PC-3 (cell line): ENCODE measurements at regions not wholly inside any gene's neighbourhood (a gene's known extent, or its start where the extent isn't known, plus 50 kb on each side); places are given as distances from the start of the nearest gene placed in this dataset.

Experiments
- ATAC-seq: fragments of 200-7000 bp; cut with Tn5 transposase; 2 replicates; pipeline ENCODE4 v1.9.1; 2020; ENCODE audit warnings: mild to moderate bottlenecking, moderate library complexity
- BruUV-seq: library from RNA; stranded (reverse); fragments of 400-500 nt; replicated peaks from 2 replicates; lab custom pipeline; 2021; lab: Mats Ljungman, UMichigan
- CTCF ChIA-PET: fragments of 300-600 bp; sonication (Branson Sonifier 250); formaldehyde crosslinking; loops from one replicate; lab custom pipeline; 2022; ENCODE audit warnings: antibody characterized with exemption; lab: Charles Lee
- POLR2A ChIA-PET: fragments of 300-600 bp; sonication (Branson Sonifier 250); formaldehyde crosslinking; loops from one replicate; lab custom pipeline; 2022; ENCODE audit warnings: antibody characterized with exemption; ENCODE audit not compliant: unreplicated experiment; lab: Charles Lee
- DNase-seq: peaks from one replicate; pipeline ENCODE4 v3.0.0-alpha.2; 2015
- H2AFZ ChIP-seq: fragments of 300-600 bp; sonication (generic); 2 replicates; pipeline ENCODE4 v1.6.0; 2016; ENCODE audit warnings: antibody characterized with exemption, low read length
- H3F3A ChIP-seq: fragments of 300-600 bp; sonication (generic); one replicate; pipeline ENCODE4 v1.6.0; 2017; ENCODE audit warnings: antibody characterized with exemption, low read length, control low read depth, mild to moderate bottlenecking; ENCODE audit not compliant: unreplicated experiment
- H3K27ac ChIP-seq: fragments of 300-600 bp; sonication (generic); 2 replicates; pipeline ENCODE4 v1.5.1; 2016; ENCODE audit warnings: mild to moderate bottlenecking, low read length
- H3K27me3 ChIP-seq: fragments of 300-600 bp; sonication (generic); 2 replicates; pipeline ENCODE4 v1.6.1; 2016; ENCODE audit warnings: low read length, mixed read lengths
- H3K36me3 ChIP-seq: fragments of 300-600 bp; sonication (generic); 2 replicates; pipeline ENCODE4 v1.6.1; 2016; ENCODE audit warnings: low read depth, mixed run types, low read length, mixed read lengths
- H3K4me1 ChIP-seq: fragments of 300-600 bp; sonication (generic); 2 replicates; pipeline ENCODE4 v1.5.1; 2016; ENCODE audit warnings: low read length; ENCODE audit not compliant: insufficient read depth
- H3K4me2 ChIP-seq: fragments of 300-600 bp; sonication (generic); 2 replicates; pipeline ENCODE4 v1.6.0; 2016; ENCODE audit warnings: low read length
- H3K4me3 ChIP-seq: fragments of 300-600 bp; sonication (generic); 2 replicates; pipeline ENCODE4 v1.5.1; 2016; ENCODE audit warnings: mild to moderate bottlenecking, low read length, mixed read lengths
- H3K79me2 ChIP-seq: fragments of 300-600 bp; sonication (generic); 2 replicates; pipeline ENCODE4 v1.6.1; 2017; ENCODE audit warnings: low read length, mixed read lengths
- H3K9ac ChIP-seq: fragments of 300-600 bp; sonication (generic); 2 replicates; pipeline ENCODE4 v1.6.0; 2016; ENCODE audit warnings: mild to moderate bottlenecking, low read length
- H3K9me2 ChIP-seq: fragments of 300-600 bp; sonication (generic); replicated peaks from 2 replicates; pipeline ENCODE4 v1.6.1; 2016; ENCODE audit warnings: mixed run types, low read length, mixed read lengths
- H3K9me3 ChIP-seq: fragments of 300-600 bp; sonication (generic); 2 replicates; pipeline ENCODE4 v1.6.1; 2016; ENCODE audit warnings: low read length, mixed read lengths
- H4K20me1 ChIP-seq: fragments of 300-600 bp; sonication (generic); 2 replicates; pipeline ENCODE4 v1.6.1; 2016; ENCODE audit warnings: low read length, mixed read lengths
- CTCF ChIP-seq: fragments of 300-600 bp; sonication (generic); conservative IDR thresholded peaks from 2 replicates; pipeline ENCODE4 v1.5.1; 2017; ENCODE audit warnings: antibody characterized with exemption, low read depth, mild to moderate bottlenecking, low read length
- EZH2 ChIP-seq: fragments of 300-600 bp; sonication (generic); IDR thresholded peaks from one replicate; pipeline ENCODE4 v1.6.1; 2017; ENCODE audit warnings: antibody characterized with exemption, mild to moderate bottlenecking, low read length; ENCODE audit not compliant: unreplicated experiment
- EZH2phosphoT487 ChIP-seq: fragments of 300-600 bp; sonication (generic); IDR thresholded peaks from 2 replicates; pipeline ENCODE4 v1.6.1; 2018; ENCODE audit warnings: mild to moderate bottlenecking, antibody characterized with exemption, low read length, borderline replicate concordance
- intact Hi-C: fragments of 100-400 bp; cut with micrococcal nuclease; formaldehyde crosslinking; loops from 2 replicates; pipeline ENCODE4 v1.9.0; 2023

GRCh38 chr14:86646696-86647690, 1117.0 kb downstream of the FLRT2 start:
- BruUV-seq = no TSS peak
- ChIA-PET POLR2A (no interaction called here), CTCF (no interaction called here)
- no peak overlapping the region for H3K4me3 ChIP-seq
- no peak overlapping the region for H3K9ac ChIP-seq
- DNase-seq = peak; percentile 52
- H3K4me2 ChIP-seq = peak overlapping the region; percentile 48
- no peak overlapping the region for H3K27ac ChIP-seq
- H3K79me2 ChIP-seq = no peaks in the 10 kb centered on the region
- no peaks in the 10 kb centered on the region for H3K27me3 ChIP-seq
- no peaks in the 10 kb centered on the region for H3K9me3 ChIP-seq
- no peaks in the 10 kb centered on the region for H3K36me3 ChIP-seq
- no peaks in the 10 kb centered on the region for H4K20me1 ChIP-seq
- H3K4me1 ChIP-seq = peaks cover 4% of the 10 kb centered on the region
- H3K9me2 ChIP-seq = no peaks in the 10 kb centered on the region
- no peaks in the 10 kb centered on the region for H3F3A ChIP-seq
- H2AFZ ChIP-seq = peak overlapping the region; percentile 73
- intact Hi-C loops = no loop called here
- ATAC-seq = peak; percentile 37; the same call in 1 of the 2 replicates
- peak; percentile 48 for TF ChIP-seq CTCF
- no peak for TF ChIP-seq EZH2phosphoT487

- Histone ChIP-seq H3K36me3 (no peaks in the 10 kb centered on the region), H3K27me3 (no peaks in the 10 kb centered on the region), H2AFZ (no peak overlapping the region), H3F3A (no peaks in the 10 kb centered on the region), H3K4me3 (no peak overlapping the region), H3K9me3 (no peaks in the 10 kb centered on the region), H3K79me2 (no peaks in the 10 kb centered on the region), H3K9ac (no peak overlapping the region), H3K27ac (no peak overlapping the region), H3K4me1 (peaks cover 4% of the 10 kb centered on the region), H4K20me1 (no peaks in the 10 kb centered on the region), H3K9me2 (no peaks in the 10 kb centered on the region), H3K4me2 (no peak overlapping the region)
- CTCF ChIA-PET = no interaction called here
- BruUV-seq = no TSS peak
- POLR2A ChIA-PET = no interaction called here
- TF ChIP-seq EZH2phosphoT487 (no peak), CTCF (no peak), EZH2 (no peak)
- intact Hi-C loops = no loop called here
- ATAC-seq (no peak), DNase-seq (no peak)
These were observed 1116.2 kb downstream of the FLRT2 start for GRCh38 chr14:86646125-86646524.

- Histone ChIP-seq H3K9me3 (no peaks in the 10 kb centered on the region), H4K20me1 (no peaks in the 10 kb centered on the region), H2AFZ (no peak overlapping the region), H3K4me3 (no peak overlapping the region), H3K4me2 (no peak overlapping the region), H3F3A (no peaks in the 10 kb centered on the region), H3K36me3 (no peaks in the 10 kb centered on the region), H3K9me2 (no peaks in the 10 kb centered on the region), H3K27ac (no peak overlapping the region), H3K9ac (no peak overlapping the region), H3K4me1 (no peaks in the 10 kb centered on the region), H3K27me3 (no peaks in the 10 kb centered on the region), H3K79me2 (no peaks in the 10 kb centered on the region)
- intact Hi-C loops = no loop called here
- no peak for ATAC-seq
- no peak for DNase-seq
- no TSS peak for BruUV-seq
- no peak for TF ChIP-seq EZH2
- TF ChIP-seq CTCF = no peak
- no peak for TF ChIP-seq EZH2phosphoT487
- ChIA-PET POLR2A (no interaction called here), CTCF (no interaction called here)
These were observed 1111.4 kb downstream of the FLRT2 start for GRCh38 chr14:86641310-86641709.
